Erythroblast (primary cell): ENCODE measurements at regions not wholly inside any gene's neighbourhood (a gene's known extent, or its start where the extent isn't known, plus 50 kb on each side); places are given as distances from the start of the nearest gene placed in this dataset.
"Not testable (repeated sequence)": the region's sequence is repeated elsewhere in the genome, so short reads cannot be mapped to it uniquely, and the experiment has no call there.

Experiments
- GATA1 ChIP-seq: IDR thresholded peaks from 2 replicates; pipeline ENCODE4 v1.6.1; 2011; ENCODE audit warnings: low read depth, mild to moderate bottlenecking, control low read depth, low read length, moderate library complexity
- POLR2A ChIP-seq: IDR thresholded peaks from 2 replicates; pipeline ENCODE4 v1.6.1; 2011; ENCODE audit warnings: mild to moderate bottlenecking, low read length

DNA sequence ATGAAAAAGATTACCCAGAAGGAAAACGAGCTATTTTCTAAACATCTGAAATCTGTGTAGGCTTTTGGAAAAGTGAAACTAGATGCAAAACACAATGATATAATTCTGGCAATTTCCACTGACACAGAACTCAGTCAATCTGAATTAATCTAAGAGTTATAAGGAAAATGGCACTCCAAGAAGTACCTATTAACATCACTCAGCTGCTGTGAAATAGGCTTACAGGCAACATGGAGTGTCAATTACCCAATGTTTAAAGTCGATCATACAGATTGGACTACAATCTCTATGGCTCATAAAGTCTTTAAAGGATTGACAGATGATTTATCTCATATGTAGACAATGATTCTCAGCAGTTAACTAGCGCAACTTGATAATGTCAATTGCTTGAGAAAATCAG, 120.9 kb downstream of the CCDC74A start:
- TF ChIP-seq POLR2A, GATA1: not testable (repeated sequence)
